HG03045 (cell line): ENCODE measurements at regions not wholly inside any gene's neighbourhood (a gene's known extent, or its start where the extent isn't known, plus 50 kb on each side); places are given as distances from the start of the nearest gene placed in this dataset.

Source experiments
- ATAC-seq: cut with Tn5 transposase; IDR thresholded peaks from one replicate; pipeline ENCODE4 v1.9.1; 2021; ENCODE audit warnings: mild to moderate bottlenecking, moderate library complexity; ENCODE audit not compliant: unreplicated experiment

GRCh38 chr2:62283147-62283546 is 87.2 kb downstream of the B3GNT2 start:
- no peak for ATAC-seq

- ATAC-seq: no peak
Measured at GRCh38 chr2:62281663-62282062, 85.7 kb downstream of the B3GNT2 start.

- ATAC-seq: no peak
Measured at GRCh38 chr2:62277688-62278087, 81.8 kb downstream of the B3GNT2 start.
